ENCODE measurements at regions not wholly inside any gene's neighbourhood (a gene's known extent, or its start where the extent isn't known, plus 50 kb on each side); places are given as distances from the start of the nearest gene placed in this dataset.

DNA sequence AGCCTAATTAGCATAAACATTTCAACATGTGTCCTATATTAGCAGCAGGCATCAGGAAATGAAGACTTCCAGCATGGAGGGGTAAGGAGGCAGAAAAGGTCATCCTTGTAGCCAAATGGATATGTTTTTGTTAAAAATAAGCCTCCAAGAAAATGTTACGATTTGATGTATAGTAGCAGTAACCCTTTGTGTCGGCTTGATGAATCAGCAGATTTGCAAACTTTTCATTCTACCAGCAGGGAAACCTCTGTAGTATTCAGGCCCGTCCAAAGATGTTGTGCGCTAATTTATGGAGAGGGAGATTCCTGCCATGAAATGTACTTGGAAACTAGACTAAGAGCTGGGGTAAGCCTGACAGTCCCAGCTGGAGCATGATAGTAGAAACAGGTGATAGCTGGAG is 780.8 kb upstream of the KLHL29 start:
- TF ChIP-seq CTCF (IDR thresholded peaks at IDR 0.05; ENCODE audit: low read depth, low read length) = no peak
- TF ChIP-seq EZH2phosphoT487 (IDR thresholded peaks at IDR 0.05; ENCODE audit: low read depth) = no peak
